ENCODE measurements at regions not wholly inside any gene's neighbourhood (a gene's known extent, or its start where the extent isn't known, plus 50 kb on each side); places are given as distances from the start of the nearest gene placed in this dataset.

GRCh38 chr3:105260385-105260784 is 106.3 kb upstream of the ALCAM start:
- no peak for TF ChIP-seq CTCF (IDR thresholded peaks at IDR 0.05)
- TF ChIP-seq EP300 (IDR thresholded peaks at IDR 0.05) = no peak
- TF ChIP-seq POLR2AphosphoS5 (IDR thresholded peaks at IDR 0.05) = no peak
